HuH-7.5 (cell line): ENCODE measurements at regions not wholly inside any gene's neighbourhood (a gene's known extent, or its start where the extent isn't known, plus 50 kb on each side); places are given as distances from the start of the nearest gene placed in this dataset.

Experiments used
- DNase-seq: peaks from one replicate; pipeline ENCODE4 v3.0.0; 2011; ENCODE audit warnings: low spot score

DNA sequence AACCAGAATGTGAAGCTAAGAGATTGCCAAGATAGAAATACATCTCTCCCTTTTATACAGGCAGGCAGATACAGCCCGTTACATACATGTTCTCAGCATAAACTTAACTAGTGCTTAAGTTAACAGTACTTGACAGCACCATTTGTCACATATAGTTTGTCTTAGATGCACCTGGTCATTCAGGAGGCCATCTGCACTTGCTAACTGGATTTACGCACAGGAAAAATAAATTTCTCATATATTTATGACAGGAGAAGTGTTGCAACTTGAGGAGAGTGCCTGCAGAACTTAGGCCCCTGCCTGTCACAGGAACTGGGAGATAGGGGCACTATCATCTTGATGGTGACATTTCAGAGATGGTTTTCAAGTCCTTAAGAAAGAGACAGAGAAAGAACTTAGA lies 1462.1 kb upstream of the CDH9 start:
- no peak for DNase-seq

DNA sequence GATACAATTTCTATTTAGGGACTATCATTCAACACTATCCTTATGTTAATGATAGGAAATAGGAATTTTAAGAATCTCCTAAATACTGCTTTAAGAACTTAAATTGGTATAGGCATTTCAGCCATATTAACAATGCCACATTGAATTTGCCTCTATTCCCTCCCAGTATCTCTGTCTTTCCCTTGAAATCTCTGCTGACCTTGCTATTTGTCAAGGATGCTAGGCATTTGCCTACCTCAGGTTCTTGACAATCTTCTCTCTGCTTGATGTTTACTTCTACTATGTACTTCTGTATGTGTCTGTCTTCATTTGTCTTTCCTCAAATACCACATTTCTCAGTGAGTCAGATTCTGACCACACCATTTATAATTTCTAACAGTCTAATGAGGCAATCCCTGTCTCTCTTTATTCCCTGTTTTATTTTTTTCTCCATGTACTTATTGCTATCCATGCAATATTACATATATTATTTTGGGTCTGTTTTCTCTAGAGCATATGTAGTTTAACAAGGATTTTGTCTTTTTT lies 1461.4 kb upstream of the CDH9 start:
- no peak for DNase-seq

- no peak for DNase-seq
Observed at GRCh38 chr5:28495876-28496275, 1457.5 kb upstream of the CDH9 start.

GRCh38 chr5:28493456-28493855 lies 1455.1 kb upstream of the CDH9 start:
- DNase-seq, result no peak

- DNase-seq, result no peak
Observed at GRCh38 chr5:28488752-28489151, 1450.4 kb upstream of the CDH9 start.

- no peak for DNase-seq
Observed at GRCh38 chr5:28483327-28484025, 1445.1 kb upstream of the CDH9 start.

DNA sequence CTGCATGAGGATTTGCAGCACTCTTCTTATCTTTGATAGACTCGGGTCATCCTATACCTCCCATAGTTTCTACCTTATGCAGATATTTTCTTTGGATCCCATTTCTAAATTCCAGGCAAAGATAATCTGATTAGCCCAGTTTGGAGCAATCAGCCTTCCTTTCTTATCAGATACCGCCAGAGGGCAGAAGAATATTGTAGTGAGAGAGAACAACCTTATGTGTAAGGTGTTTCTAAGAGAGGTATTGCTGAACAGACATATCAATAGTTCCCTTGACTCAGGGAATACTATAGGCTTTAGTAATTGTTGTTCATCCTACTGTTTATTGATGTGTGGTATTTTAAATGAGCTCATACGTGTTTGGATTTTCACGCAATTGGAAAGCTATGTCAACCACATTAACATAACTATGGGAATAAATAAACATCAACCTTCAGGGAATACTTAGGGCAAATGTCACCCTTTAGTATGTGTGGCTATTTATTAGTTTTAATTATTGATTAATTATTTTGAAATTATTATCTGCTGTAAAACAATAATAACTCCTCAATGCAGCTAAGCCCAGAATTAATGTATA lies 1435.2 kb upstream of the CDH9 start:
- DNase-seq, result no peak

- no peak for DNase-seq
Observed at GRCh38 chr5:28468166-28468565, 1429.8 kb upstream of the CDH9 start.

DNA sequence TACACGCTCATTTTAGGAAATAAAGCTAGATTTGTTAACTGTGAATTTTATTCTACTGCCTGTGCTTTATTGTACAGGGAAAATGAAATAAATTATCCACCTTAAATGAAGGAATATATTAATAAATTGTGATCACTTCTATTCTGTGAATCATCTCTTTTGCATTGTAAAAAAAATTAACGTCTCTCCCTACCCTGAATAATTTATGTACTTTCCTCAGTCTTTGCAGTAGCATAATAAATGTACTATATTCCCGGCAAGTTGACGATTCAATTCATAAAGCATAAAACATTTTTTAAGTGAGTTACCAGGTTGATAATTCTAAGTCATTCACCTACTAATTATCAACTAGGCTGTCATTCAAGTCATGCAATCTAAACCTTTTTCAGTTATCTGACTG lies 1425.3 kb upstream of the CDH9 start:
- DNase-seq, result no peak

- no peak for DNase-seq
Observed at GRCh38 chr5:28451483-28451882, 1413.1 kb upstream of the CDH9 start.

DNA sequence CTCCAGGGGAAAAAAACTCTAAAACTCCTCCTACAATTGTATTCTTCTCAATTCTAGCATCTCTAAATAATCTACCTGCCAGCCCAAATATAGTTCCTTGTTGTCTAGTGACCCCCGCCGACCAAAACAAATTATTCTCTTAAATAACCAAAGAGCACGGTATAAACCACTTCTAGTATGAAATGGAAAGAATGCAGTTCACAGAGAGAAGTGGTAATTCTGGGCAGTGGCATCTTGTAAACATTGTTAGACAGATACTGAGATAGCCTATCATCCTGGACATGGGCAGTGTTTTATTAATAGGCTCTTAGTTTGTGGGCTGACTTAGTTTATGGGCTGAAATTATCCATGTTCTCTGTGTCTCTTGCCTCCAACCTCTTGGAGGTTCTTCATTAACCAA lies 1412.6 kb upstream of the CDH9 start:
- DNase-seq, result no peak

- DNase-seq, result no peak
Observed at GRCh38 chr5:28448791-28449190, 1410.4 kb upstream of the CDH9 start.

- DNase-seq, result peak; percentile 29
Observed at GRCh38 chr5:28430565-28431178, 1392.3 kb upstream of the CDH9 start.

- DNase-seq, result no peak
Observed at GRCh38 chr5:28421141-28421540, 1382.8 kb upstream of the CDH9 start.

- DNase-seq, result no peak
Observed at GRCh38 chr5:28415791-28416443, 1377.5 kb upstream of the CDH9 start.

- no peak for DNase-seq
Observed at GRCh38 chr5:28414619-28415018, 1376.2 kb upstream of the CDH9 start.

DNA sequence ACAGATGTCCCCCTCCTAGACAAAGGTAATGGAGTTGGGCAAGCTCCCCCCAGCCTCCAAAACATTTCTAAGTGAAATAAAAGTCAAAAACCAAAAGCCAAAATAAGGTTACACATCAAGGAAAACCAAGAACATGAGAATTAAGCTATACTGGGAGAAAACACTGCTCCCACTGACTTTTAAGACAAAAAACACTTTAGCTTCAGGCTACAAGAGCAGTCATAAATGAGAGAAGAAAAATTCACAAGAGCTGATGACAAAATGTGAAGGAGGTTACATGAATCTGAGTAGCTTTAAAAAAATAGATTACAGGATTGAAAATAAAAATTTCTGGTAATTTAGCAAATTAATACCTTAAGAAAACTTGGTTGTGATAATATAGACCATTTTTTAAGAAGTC lies 1370.3 kb upstream of the CDH9 start:
- DNase-seq, result no peak

- no peak for DNase-seq
Observed at GRCh38 chr5:28408186-28408585, 1369.8 kb upstream of the CDH9 start.

DNA sequence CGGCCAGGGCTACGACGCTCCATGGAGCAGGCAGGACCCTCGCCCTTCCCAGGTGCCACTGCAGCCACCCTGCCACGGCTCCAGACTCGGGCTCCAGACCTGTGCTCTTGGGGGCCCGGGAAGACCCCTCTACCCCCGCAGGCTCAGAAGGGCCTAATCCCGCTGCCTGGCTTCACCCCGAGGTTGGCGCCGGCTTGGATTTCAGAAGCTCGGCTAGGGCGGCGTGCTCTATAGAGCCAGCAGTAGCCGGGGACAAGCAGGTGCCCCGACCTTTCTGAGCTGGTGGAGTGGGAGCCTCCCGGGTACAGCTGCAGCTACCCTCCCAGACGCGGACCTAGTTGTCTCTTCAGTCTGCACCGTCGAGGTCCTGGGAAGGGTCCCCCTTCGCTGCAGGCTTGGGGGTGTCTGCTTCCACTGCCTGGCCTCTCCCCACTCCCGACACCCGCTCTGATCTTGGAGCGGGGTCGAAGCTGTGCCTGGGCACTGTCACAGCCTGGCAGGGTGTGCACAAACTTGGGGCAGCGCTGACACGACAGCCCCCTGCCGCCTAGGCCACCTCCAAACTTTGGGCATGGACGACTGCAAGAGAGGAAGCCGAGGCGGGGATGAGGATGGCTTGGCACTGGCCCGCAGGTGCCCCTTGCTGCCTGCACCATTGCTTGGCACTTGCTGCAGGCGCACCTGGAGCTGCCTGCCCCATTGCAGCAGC lies 1366.1 kb upstream of the CDH9 start:
- DNase-seq, result no peak

- no peak for DNase-seq
Observed at GRCh38 chr5:28403846-28404245, 1365.5 kb upstream of the CDH9 start.

GRCh38 chr5:28402590-28403301 lies 1364.4 kb upstream of the CDH9 start:
- DNase-seq, result no peak

DNA sequence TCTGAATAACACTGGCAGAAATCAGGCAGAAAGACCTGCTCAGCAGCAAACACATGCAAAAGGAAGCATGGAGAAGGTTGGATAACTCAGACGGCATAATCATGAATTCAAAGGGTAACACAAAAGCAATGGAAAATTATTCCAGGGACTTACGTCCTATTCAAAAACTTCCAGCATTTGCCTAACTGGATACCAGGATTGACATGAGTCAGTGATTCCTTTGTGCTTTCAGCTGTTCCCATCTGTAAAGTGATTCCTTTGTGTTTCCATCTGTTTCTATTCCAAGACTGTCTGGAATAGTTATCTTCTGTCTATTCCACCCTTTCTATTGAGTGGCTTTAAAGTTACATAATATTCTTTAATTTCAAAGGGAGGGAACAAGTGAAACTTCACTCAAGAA lies 1361.7 kb upstream of the CDH9 start:
- no peak for DNase-seq
